ENCODE measurements at regions not wholly inside any gene's neighbourhood (a gene's known extent, or its start where the extent isn't known, plus 50 kb on each side); places are given as distances from the start of the nearest gene placed in this dataset.

GRCh38 chr2:16258350-16258749 lies 318.0 kb downstream of the MYCN start:
- no peak overlapping the region for H3K9ac ChIP-seq (ENCODE audit: low read depth in 1 of 2, low read length in 2 of 2)
- no peak overlapping the region for H3K27ac ChIP-seq (ENCODE audit: low read depth in 1 of 2, low read length in 2 of 2)
- TF ChIP-seq SP1 (IDR thresholded peaks at IDR 0.05) (no peak), FOXA2 (IDR thresholded peaks at IDR 0.05) (no peak), MAX (IDR thresholded peaks at IDR 0.05) (no peak), YY1 (IDR thresholded peaks at IDR 0.05) (no peak), HNF4A (conservative IDR thresholded peaks at IDR 0.05) (no peak)
- H3K4me1 ChIP-seq (ENCODE audit: control insufficient read depth in 4 of 4, insufficient read depth in 4 of 4, low read length in 3 of 4), result no peaks in the 10 kb centered on the region
- no peaks in the 10 kb centered on the region for H3K27me3 ChIP-seq (ENCODE audit: control insufficient read depth in 4 of 4, insufficient read depth in 4 of 4, low read length in 3 of 4)
- no peaks in the 10 kb centered on the region for H3K36me3 ChIP-seq (ENCODE audit: control insufficient read depth in 4 of 4, insufficient read depth in 3 of 4, low read depth in 1 of 4, low read length in 3 of 4)
- WGBS, result 52% methylated on average over 1 of the region's 1 CpG
- H3K4me3 ChIP-seq (ENCODE audit: low read depth in 1 of 3, low read length in 3 of 3), result no peak overlapping the region
- DNase-seq (ENCODE audit: low spot score), result no peak
- no peaks in the 10 kb centered on the region for H3K9me3 ChIP-seq (ENCODE audit: control insufficient read depth in 4 of 4, low read length in 3 of 4)

GRCh38 chr2:16257322-16258028 lies 317.1 kb downstream of the MYCN start:
- 77% methylated on average over 6 of the region's 6 CpGs for WGBS
- no peaks in the 10 kb centered on the region for H3K27me3 ChIP-seq (ENCODE audit: control insufficient read depth in 4 of 4, insufficient read depth in 4 of 4, low read length in 3 of 4)
- no peaks in the 10 kb centered on the region for H3K36me3 ChIP-seq (ENCODE audit: control insufficient read depth in 4 of 4, insufficient read depth in 3 of 4, low read depth in 1 of 4, low read length in 3 of 4)
- TF ChIP-seq RXRA (IDR thresholded peaks at IDR 0.05) (no peak), MAX (IDR thresholded peaks at IDR 0.05) (no peak), SP1 (IDR thresholded peaks at IDR 0.05) (no peak), REST (IDR thresholded peaks at IDR 0.05) (no peak), CTCF (IDR thresholded peaks at IDR 0.05; ENCODE audit: low read depth, low read length, missing input control) (no peak), HNF4G (IDR thresholded peaks at IDR 0.05) (no peak), NR2F2 (IDR thresholded peaks at IDR 0.05) (no peak), GABPA (IDR thresholded peaks at IDR 0.05 in 1 of 2, conservative IDR thresholded peaks at IDR 0.05 in 1 of 2) (no peak), YY1 (IDR thresholded peaks at IDR 0.05) (no peak), JUND (IDR thresholded peaks at IDR 0.05) (no peak), FOXA1 (IDR thresholded peaks at IDR 0.05) (no peak), HNF4A (conservative IDR thresholded peaks at IDR 0.05) (no peak), FOXA2 (IDR thresholded peaks at IDR 0.05) (no peak), RAD21 (IDR thresholded peaks at IDR 0.05) (no peak), ZBTB33 (IDR thresholded peaks at IDR 0.05) (no peak), TAF1 (conservative IDR thresholded peaks at IDR 0.05) (no peak), EGR1 (IDR thresholded peaks at IDR 0.05; ENCODE audit: low read depth in 2 of 2) (no peak)
- no peaks in the 10 kb centered on the region for H3K9me3 ChIP-seq (ENCODE audit: control insufficient read depth in 4 of 4, low read length in 3 of 4)
- DNase-seq (ENCODE audit: low spot score), result no peak
- no peaks in the 10 kb centered on the region for H3K4me1 ChIP-seq (ENCODE audit: control insufficient read depth in 4 of 4, insufficient read depth in 4 of 4, low read length in 3 of 4)
- H3K27ac ChIP-seq (ENCODE audit: low read depth in 1 of 2, low read length in 2 of 2), result no peak overlapping the region
- H3K9ac ChIP-seq (ENCODE audit: low read depth in 1 of 2, low read length in 2 of 2), result no peak overlapping the region
- no peak overlapping the region for H3K4me3 ChIP-seq (ENCODE audit: low read depth in 1 of 3, low read length in 3 of 3)
